ENCODE measurements at regions not wholly inside any gene's neighbourhood (a gene's known extent, or its start where the extent isn't known, plus 50 kb on each side); places are given as distances from the start of the nearest gene placed in this dataset.

GRCh38 chr4:83781434-83781833 is 245.5 kb downstream of the GPAT3 start:
- TF ChIP-seq GATA2 (IDR thresholded peaks at IDR 0.05; ENCODE audit: low read depth, low read length), result no peak
- TF ChIP-seq GATA3 (IDR thresholded peaks at IDR 0.05; ENCODE audit: low read depth, low read length), result no peak

All from SH-SY5Y (cell line).